Daoy (cell line): ENCODE measurements at regions not wholly inside any gene's neighbourhood (a gene's known extent, or its start where the extent isn't known, plus 50 kb on each side); places are given as distances from the start of the nearest gene placed in this dataset.
A peak's percentile ranks its signal among the peaks of the same experiment; 100 is the strongest.

ENCODE experiments used
- DNase-seq: peaks from one replicate; pipeline ENCODE4 v3.0.0-alpha.2; 2015; ENCODE audit warnings: low read depth

- no peak for DNase-seq
These were observed 303.6 kb upstream of the POU3F2 start for GRCh38 chr6:98530732-98531131.

GRCh38 chr6:98532004-98532403 lies 302.4 kb upstream of the POU3F2 start:
- DNase-seq, result no peak

DNA sequence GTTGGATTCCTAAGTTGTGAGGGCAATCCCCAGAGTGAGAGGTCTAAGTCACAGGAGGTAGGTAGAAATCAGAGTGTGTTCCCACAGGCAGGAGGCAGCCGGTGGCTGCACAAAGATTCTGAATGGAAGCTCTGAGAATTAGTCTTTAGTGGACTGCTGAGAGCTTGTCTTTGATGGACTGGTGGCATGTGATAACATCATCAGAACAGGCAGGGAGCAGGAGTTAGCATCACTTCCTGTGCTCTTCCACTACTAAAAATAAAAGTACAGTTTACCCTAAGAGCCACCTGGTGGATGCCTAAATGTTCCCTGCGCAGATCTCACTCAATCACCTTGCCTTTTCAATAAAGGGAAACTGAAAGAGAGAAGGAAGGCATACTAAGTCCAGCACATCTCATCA lies 294.6 kb upstream of the POU3F2 start:
- no peak for DNase-seq

DNA sequence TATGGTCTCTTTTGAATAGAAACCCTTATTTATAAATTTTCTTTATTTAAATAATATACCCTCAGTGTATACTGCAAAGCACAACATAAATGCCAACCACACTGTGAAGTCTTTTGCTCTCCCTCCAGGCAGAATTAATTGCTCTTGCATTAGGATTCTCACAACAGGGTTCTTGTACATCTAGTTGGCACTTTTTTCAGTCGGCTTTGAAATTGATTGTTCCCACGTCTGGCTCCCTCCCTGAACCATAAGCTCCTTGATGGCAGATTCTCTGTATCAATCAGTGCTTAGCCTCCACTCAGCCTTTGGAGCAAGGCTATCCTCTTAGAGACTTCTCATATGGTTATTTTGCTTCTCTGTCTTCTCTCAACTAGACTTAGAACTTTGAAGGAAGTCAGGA lies 288.0 kb upstream of the POU3F2 start:
- DNase-seq, result no peak

GRCh38 chr6:98547151-98547550 lies 287.2 kb upstream of the POU3F2 start:
- no peak for DNase-seq

DNA sequence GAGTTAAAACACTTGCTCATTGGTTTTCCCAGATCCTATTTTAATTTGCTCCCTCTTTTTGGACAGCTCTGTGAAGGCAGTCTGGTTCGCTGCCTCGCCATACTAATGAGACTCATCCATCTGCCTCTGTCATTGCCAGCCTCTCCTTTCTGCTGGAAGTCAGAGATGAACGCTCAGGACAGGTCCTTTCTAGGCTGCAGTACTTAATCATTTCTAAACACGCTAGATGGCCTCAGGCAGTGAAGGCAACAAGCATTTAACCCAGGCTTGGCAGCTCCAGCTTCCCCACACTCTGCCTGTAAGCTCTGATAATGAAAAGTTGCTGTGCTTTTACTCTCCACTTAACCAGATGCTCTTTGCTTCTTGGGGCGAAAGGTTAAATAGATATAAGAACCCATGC lies 286.7 kb upstream of the POU3F2 start:
- DNase-seq, result no peak

DNA sequence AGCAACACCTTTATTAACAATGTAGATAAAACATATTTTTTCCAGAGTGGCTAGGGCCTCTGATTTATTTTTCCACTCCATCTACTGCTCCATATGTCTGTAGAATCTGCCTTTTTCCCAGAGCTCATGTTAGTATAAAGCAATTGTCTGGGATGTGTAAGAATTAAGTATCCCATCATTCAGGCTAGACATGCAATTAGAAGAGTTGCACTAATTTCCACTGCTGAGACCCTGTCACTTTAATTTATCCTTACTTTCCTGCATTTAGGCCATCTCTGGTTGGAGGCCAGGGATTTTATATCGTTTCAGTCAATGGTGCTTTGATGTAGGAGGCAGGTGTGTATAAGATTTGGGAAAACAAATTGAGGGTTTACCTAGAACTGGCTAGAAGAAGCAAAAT lies 286.1 kb upstream of the POU3F2 start:
- no peak for DNase-seq

DNA sequence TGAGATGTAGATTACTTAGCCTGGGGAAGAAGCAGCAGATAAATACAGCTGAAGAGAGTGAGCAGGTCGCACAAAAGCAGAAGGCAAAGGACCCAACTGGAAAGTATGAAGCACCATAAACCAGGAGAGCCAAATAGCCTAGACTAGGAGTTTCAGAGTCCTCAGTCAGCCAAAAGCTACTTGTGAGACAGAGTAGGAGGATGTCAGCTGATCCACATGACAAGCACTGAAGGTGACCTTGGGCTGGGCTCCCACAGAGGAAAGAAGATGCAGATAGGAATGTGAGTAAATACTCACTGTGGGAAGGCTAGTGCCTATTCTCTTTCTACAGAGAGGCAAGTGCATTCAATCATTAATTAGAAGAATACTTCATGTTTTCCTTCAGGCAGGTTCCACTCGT lies 274.0 kb upstream of the POU3F2 start:
- DNase-seq, result no peak

- no peak for DNase-seq
These were observed 273.5 kb upstream of the POU3F2 start for GRCh38 chr6:98560841-98561240.

DNA sequence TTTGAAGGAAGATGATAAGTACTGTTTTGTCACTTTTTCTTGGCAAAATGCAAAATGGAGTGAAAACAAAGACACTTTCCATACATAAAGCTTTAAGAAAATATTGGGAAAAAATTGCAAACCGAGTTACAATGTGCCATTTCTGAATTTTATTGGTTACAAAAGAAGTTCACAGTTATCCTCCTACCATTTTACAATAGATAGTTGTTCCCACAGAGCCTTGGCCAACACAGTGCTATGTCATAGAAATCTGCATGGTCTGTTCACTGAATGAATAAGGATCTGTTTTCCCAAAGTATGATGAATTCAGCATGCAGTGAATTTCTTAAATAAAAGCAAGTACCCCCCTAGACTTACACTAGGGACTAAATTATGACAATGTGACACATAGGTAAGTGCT lies 268.2 kb upstream of the POU3F2 start:
- no peak for DNase-seq

DNA sequence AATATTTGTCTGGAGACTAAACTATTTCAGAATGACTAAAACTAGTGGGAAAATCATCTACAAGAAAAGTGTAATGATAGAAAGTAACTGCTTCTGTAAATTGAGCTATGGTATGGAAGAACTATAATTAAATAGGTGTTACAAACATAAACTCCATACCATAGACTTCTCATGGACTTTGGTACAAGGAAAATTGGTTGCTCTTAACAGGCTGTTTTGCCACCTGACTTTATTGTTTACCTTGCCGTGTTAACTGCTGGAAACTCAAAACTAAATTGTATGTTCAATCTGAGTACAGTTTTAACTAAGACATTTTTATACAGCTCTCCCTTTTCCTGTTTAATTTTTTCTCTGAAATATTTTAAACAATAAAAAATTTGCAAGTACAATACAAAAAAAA lies 261.8 kb upstream of the POU3F2 start:
- DNase-seq, result no peak

DNA sequence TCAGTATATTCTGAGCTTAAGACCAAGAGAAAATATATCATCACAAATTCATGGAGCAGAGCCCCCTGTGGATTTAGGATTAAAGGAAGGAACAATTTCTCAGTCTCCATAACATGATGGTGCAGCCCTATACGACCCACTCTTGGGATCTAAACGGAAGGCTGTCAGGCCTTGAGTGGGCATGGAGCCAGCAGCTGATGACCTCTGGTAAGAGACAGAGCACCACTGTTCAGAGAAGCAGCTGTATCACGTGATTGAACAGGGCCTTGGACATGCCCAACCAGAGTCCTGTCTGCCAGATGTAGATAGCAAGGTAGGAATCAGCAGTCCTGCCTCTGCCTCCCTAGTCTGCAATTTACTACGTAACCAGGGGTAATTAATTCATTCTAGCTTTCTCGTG lies 259.4 kb upstream of the POU3F2 start:
- no peak for DNase-seq

DNA sequence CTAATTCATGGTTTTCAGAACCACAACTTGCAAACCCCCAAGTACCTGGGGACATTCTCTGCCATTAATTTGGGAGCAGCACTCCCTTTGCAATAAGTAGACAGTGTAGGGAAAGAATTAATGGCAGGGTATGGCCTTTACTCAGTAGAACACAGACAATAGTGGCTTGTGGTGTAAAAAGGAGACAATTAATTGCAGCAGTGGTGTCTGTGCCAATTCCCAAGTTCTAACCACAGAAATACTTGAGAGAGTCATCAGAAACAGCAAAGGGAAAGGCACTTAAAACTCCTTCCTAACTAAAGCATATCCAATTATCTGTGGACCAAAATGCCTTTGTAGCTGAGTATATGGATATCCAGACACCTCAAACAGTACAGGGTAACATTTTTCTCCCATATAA lies 257.6 kb upstream of the POU3F2 start:
- DNase-seq, result peak; percentile 23

DNA sequence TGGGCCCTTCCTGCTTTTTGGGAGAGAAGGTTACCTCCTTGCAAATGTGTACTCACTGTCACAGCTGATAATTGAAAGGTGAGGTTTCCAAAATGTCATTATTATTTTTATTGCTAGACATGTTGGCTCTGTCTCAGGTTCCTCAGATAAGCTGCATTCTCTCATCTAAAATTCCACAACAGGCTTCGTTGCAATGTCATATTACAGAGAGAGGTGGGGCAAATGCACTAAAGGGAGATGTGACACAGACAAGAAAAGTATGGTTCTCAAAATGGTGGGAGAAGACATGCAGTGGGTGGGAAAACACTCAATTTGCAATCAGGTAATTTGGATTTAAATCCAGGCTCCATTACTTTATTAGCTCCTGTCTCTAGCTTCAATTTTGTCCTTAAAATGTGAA lies 256.4 kb upstream of the POU3F2 start:
- DNase-seq, result no peak

GRCh38 chr6:98579079-98579478 lies 255.3 kb upstream of the POU3F2 start:
- no peak for DNase-seq

GRCh38 chr6:98579941-98580340 lies 254.4 kb upstream of the POU3F2 start:
- DNase-seq, result peak; percentile 13

- no peak for DNase-seq
These were observed 252.7 kb upstream of the POU3F2 start for GRCh38 chr6:98581705-98582104.

- DNase-seq, result no peak
These were observed 250.9 kb upstream of the POU3F2 start for GRCh38 chr6:98583506-98583905.

DNA sequence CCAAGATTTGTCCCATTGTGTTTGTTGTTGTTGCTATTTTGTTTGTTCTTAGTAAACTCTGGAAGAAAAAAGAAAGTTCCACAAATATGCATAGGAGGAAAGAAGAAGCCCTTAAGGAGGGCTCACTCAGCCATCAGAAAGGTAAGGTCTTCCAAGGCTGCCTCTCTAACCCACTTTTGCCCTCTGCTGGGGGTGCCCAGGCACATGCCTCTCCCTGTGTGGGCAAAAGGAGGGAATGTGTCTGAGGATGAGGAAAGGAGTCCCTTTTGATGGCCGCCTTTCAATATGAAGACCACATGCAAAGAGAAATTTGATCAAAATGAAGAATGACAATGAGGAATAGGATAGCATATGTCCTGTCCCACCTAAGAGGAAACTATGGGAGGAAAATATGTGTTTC lies 248.2 kb upstream of the POU3F2 start:
- no peak for DNase-seq

- no peak for DNase-seq
These were observed 246.8 kb upstream of the POU3F2 start for GRCh38 chr6:98587555-98587954.

DNA sequence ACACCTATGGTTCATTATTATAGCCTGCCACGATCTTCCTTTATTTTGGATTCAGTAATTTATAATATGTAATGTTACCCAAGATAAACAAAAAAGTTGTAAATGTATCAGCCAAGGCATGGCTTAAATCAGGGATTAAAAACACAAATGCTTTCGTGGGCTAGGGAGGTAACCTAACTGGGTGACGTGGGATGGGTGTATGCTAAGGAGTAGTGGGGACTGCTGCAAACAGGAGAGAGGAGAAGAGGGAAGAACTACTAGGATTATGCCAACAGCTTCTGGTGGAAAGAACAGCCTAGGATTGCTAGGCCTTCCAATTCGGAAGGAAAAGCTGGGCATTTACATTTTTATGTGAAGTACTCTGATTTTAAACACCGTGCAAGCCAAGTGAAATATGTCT lies 244.8 kb upstream of the POU3F2 start:
- DNase-seq, result no peak

GRCh38 chr6:98590136-98590681 lies 244.2 kb upstream of the POU3F2 start:
- DNase-seq, result no peak

DNA sequence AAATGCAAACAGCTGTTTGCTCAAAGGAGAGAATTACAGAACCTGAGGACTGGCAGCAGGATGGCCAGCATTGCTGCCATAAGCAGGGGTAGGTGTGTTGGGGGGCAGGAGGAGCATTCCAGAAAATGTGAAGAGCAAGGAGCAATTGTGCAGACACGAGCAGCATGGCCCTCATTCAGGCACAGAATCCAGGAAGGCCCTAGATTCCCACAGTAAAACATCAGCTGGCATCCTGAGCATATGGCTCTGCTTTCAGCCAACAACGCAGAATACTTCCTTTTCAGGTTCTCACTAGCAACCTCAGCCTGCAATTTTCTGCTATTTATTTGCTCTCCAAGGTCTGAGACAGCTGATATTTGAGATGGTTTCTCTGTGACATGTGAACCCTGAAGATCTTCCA lies 243.4 kb upstream of the POU3F2 start:
- no peak for DNase-seq

- DNase-seq, result no peak
These were observed 240.7 kb upstream of the POU3F2 start for GRCh38 chr6:98593676-98594075.

DNA sequence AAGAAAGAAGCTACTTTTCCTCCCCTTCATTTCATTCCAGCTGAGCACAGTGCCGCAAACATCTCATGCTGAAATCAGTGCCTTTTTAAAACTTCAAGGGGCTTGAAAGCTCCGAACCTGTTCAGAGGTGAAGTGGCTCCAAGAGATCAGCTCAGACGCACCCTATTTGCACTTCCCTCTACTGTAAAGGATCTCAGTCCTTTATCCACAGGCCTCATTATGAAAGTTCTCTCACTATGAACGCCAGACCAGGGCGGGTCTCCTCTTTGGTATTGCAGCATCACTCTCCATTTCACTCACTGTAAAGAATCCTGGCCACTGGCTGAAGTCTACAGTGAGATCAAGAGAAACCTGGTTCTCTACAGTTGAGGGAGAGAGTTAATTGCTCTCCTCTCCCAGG lies 232.7 kb upstream of the POU3F2 start:
- DNase-seq, result no peak
